Stimulated activated effector memory CD8-positive, alpha-beta T cell treated with anti-CD3 and anti-CD28 coated beads, Interleukin-12 subunit alpha, Interleukin-12 subunit beta, amount 100 ng/mL, for 72 hours (primary cell): ENCODE measurements at regions not wholly inside any gene's neighbourhood (a gene's known extent, or its start where the extent isn't known, plus 50 kb on each side); places are given as distances from the start of the nearest gene placed in this dataset.
A peak's percentile ranks its signal among the peaks of the same experiment; 100 is the strongest.
"Not testable (repeated sequence)": the region's sequence is repeated elsewhere in the genome, so short reads cannot be mapped to it uniquely, and the experiment has no call there.

Experiments used
- ATAC-seq: fragments of 150-1000 bp; cut with Tn5 transposase; 2 replicates; pipeline ENCODE4 v1.10.0; 2021
- DNase-seq, 2 donors: peaks; one replicate each; pipeline ENCODE4 v3.0.0; 2021 to 2022; ENCODE audit warnings: low spot score in 2 of 2
- H3K27ac Mint-ChIP-seq: one replicate; pipeline ENCODE4 v1.8.0; 2022; ENCODE audit warnings: mild to moderate bottlenecking, mixed read lengths
- H3K36me3 Mint-ChIP-seq: one replicate; pipeline ENCODE4 v1.8.0; 2022; ENCODE audit warnings: mild to moderate bottlenecking, mixed read lengths
- H3K4me1 Mint-ChIP-seq: one replicate; pipeline ENCODE4 v1.8.0; 2022; ENCODE audit warnings: mixed read lengths
- H3K4me3 Mint-ChIP-seq: one replicate; pipeline ENCODE4 v1.8.0; 2022; ENCODE audit warnings: mild to moderate bottlenecking, mixed read lengths
- H3K9me3 Mint-ChIP-seq: one replicate; pipeline ENCODE4 v1.8.0; 2022; ENCODE audit warnings: mixed read lengths

GRCh38 chr7:153566324-153566723 lies 485.9 kb upstream of the DPP6 start:
- Mint-ChIP-seq H3K4me3 (no peak overlapping the region), H3K9me3 (peaks cover 23% of the 10 kb centered on the region), H3K27ac (no peak overlapping the region), H3K4me1 (no peaks in the 10 kb centered on the region), H3K36me3 (no peaks in the 10 kb centered on the region)
- ATAC-seq (no peak), DNase-seq (no peak)

- Mint-ChIP-seq H3K9me3 (peaks cover 20% of the 10 kb centered on the region), H3K4me3 (no peak overlapping the region), H3K36me3 (no peaks in the 10 kb centered on the region), H3K4me1 (no peaks in the 10 kb centered on the region), H3K27ac (no peak overlapping the region)
- DNase-seq = no peak
- ATAC-seq = no peak
Measured at GRCh38 chr7:153567426-153567825, 484.8 kb upstream of the DPP6 start.

GRCh38 chr7:153569520-153569919 lies 482.7 kb upstream of the DPP6 start:
- H3K9me3 Mint-ChIP-seq = peaks cover 24% of the 10 kb centered on the region
- not testable (repeated sequence) for H3K4me3 Mint-ChIP-seq, H3K4me1 Mint-ChIP-seq, DNase-seq, H3K27ac Mint-ChIP-seq, ATAC-seq, H3K36me3 Mint-ChIP-seq

GRCh38 chr7:153576096-153576495 lies 476.1 kb upstream of the DPP6 start:
- Mint-ChIP-seq H3K27ac (no peak overlapping the region), H3K4me1 (no peaks in the 10 kb centered on the region), H3K9me3 (peaks cover 20% of the 10 kb centered on the region), H3K36me3 (no peaks in the 10 kb centered on the region), H3K4me3 (no peak overlapping the region)
- ATAC-seq (no peak), DNase-seq (no peak)

- no peak overlapping the region for H3K4me3 Mint-ChIP-seq
- H3K36me3 Mint-ChIP-seq = no peaks in the 10 kb centered on the region
- ATAC-seq (no peak), DNase-seq (no peak)
- peaks cover 20% of the 10 kb centered on the region for H3K9me3 Mint-ChIP-seq
- H3K4me1 Mint-ChIP-seq = no peaks in the 10 kb centered on the region
- no peak overlapping the region for H3K27ac Mint-ChIP-seq
Measured at GRCh38 chr7:153581419-153581818, 470.8 kb upstream of the DPP6 start.

- no peak overlapping the region for H3K4me3 Mint-ChIP-seq
- H3K9me3 Mint-ChIP-seq = peaks cover 7% of the 10 kb centered on the region
- H3K4me1 Mint-ChIP-seq = no peaks in the 10 kb centered on the region
- ATAC-seq (no peak), DNase-seq (no peak)
- no peaks in the 10 kb centered on the region for H3K36me3 Mint-ChIP-seq
- H3K27ac Mint-ChIP-seq = no peak overlapping the region
Measured at GRCh38 chr7:153584132-153584531, 468.1 kb upstream of the DPP6 start.

GRCh38 chr7:153588586-153588985 lies 463.6 kb upstream of the DPP6 start:
- H3K4me3 Mint-ChIP-seq = no peak overlapping the region
- H3K9me3 Mint-ChIP-seq = peaks cover 8% of the 10 kb centered on the region
- H3K4me1 Mint-ChIP-seq = no peaks in the 10 kb centered on the region
- ATAC-seq (no peak), DNase-seq (no peak)
- no peaks in the 10 kb centered on the region for H3K36me3 Mint-ChIP-seq
- H3K27ac Mint-ChIP-seq = no peak overlapping the region

GRCh38 chr7:153590136-153590535 lies 462.1 kb upstream of the DPP6 start:
- no peak overlapping the region for H3K27ac Mint-ChIP-seq

GRCh38 chr7:153590571-153590970 lies 461.6 kb upstream of the DPP6 start:
- Mint-ChIP-seq H3K4me3 (no peak overlapping the region), H3K36me3 (no peaks in the 10 kb centered on the region), H3K27ac (no peak overlapping the region), H3K4me1 (no peaks in the 10 kb centered on the region), H3K9me3 (peaks cover 4% of the 10 kb centered on the region)
- DNase-seq (no peak), ATAC-seq (no peak)

More at GRCh38 chr7:153590136-153590535, 462.1 kb upstream of the DPP6 start:
- no peaks in the 10 kb centered on the region for H3K4me1 Mint-ChIP-seq
- DNase-seq (no peak), ATAC-seq (no peak)
- H3K9me3 Mint-ChIP-seq = peaks cover 4% of the 10 kb centered on the region
- H3K36me3 Mint-ChIP-seq = no peaks in the 10 kb centered on the region
- no peak overlapping the region for H3K4me3 Mint-ChIP-seq

- H3K4me3 Mint-ChIP-seq = no peak overlapping the region
- peaks cover 11% of the 10 kb centered on the region for H3K9me3 Mint-ChIP-seq
- DNase-seq = no peak
- no peak overlapping the region for H3K27ac Mint-ChIP-seq
- no peaks in the 10 kb centered on the region for H3K4me1 Mint-ChIP-seq
- no peaks in the 10 kb centered on the region for H3K36me3 Mint-ChIP-seq
- no peak for ATAC-seq
Measured at GRCh38 chr7:153607354-153607753, 444.8 kb upstream of the DPP6 start.

GRCh38 chr7:153616711-153617325 lies 435.4 kb upstream of the DPP6 start:
- DNase-seq = no peak
- peak; percentile 13 for ATAC-seq
- Mint-ChIP-seq H3K9me3 (peaks cover 4% of the 10 kb centered on the region), H3K4me3 (no peak overlapping the region), H3K36me3 (no peaks in the 10 kb centered on the region), H3K27ac (no peak overlapping the region), H3K4me1 (no peaks in the 10 kb centered on the region)

- H3K27ac Mint-ChIP-seq = no peak overlapping the region
- H3K9me3 Mint-ChIP-seq = peaks cover 7% of the 10 kb centered on the region
- H3K4me3 Mint-ChIP-seq = no peak overlapping the region
- DNase-seq = no peak
- no peaks in the 10 kb centered on the region for H3K36me3 Mint-ChIP-seq
- no peaks in the 10 kb centered on the region for H3K4me1 Mint-ChIP-seq
- ATAC-seq = no peak
Measured at GRCh38 chr7:153627323-153627722, 424.9 kb upstream of the DPP6 start.

- ATAC-seq (no peak), DNase-seq (no peak)
- Mint-ChIP-seq H3K27ac (no peak overlapping the region), H3K9me3 (peaks cover 10% of the 10 kb centered on the region), H3K4me3 (no peak overlapping the region), H3K4me1 (no peaks in the 10 kb centered on the region), H3K36me3 (no peaks in the 10 kb centered on the region)
Measured at GRCh38 chr7:153628406-153628805, 423.8 kb upstream of the DPP6 start.

GRCh38 chr7:153628825-153629224 lies 423.4 kb upstream of the DPP6 start:
- Mint-ChIP-seq H3K4me1 (no peaks in the 10 kb centered on the region), H3K27ac (no peak overlapping the region), H3K4me3 (no peak overlapping the region), H3K9me3 (peaks cover 10% of the 10 kb centered on the region), H3K36me3 (no peaks in the 10 kb centered on the region)
- ATAC-seq (no peak), DNase-seq (no peak)

- peaks cover 25% of the 10 kb centered on the region for H3K9me3 Mint-ChIP-seq
Measured at GRCh38 chr7:153638821-153639435, 413.3 kb upstream of the DPP6 start.

GRCh38 chr7:153640586-153640985 lies 411.6 kb upstream of the DPP6 start:
- H3K4me3 Mint-ChIP-seq = no peak overlapping the region
- ATAC-seq (no peak), DNase-seq (no peak)
- H3K9me3 Mint-ChIP-seq = peaks cover 26% of the 10 kb centered on the region
- H3K27ac Mint-ChIP-seq = no peak overlapping the region
- H3K36me3 Mint-ChIP-seq = no peaks in the 10 kb centered on the region
- H3K4me1 Mint-ChIP-seq = no peaks in the 10 kb centered on the region

More at GRCh38 chr7:153638821-153639435, 413.3 kb upstream of the DPP6 start:
- DNase-seq (no peak), ATAC-seq (no peak)
- Mint-ChIP-seq H3K27ac (no peak overlapping the region), H3K4me1 (no peaks in the 10 kb centered on the region), H3K36me3 (no peaks in the 10 kb centered on the region), H3K4me3 (no peak overlapping the region)
